GM21619 (cell line): ENCODE measurements at regions not wholly inside any gene's neighbourhood (a gene's known extent, or its start where the extent isn't known, plus 50 kb on each side); places are given as distances from the start of the nearest gene placed in this dataset.
"Not testable (repeated sequence)": the region's sequence is repeated elsewhere in the genome, so short reads cannot be mapped to it uniquely, and the experiment has no call there.

Source experiments
- ATAC-seq: cut with Tn5 transposase; IDR thresholded peaks from one replicate; pipeline ENCODE4 v1.9.1; 2021; ENCODE audit not compliant: unreplicated experiment

GRCh38 chr1:73310797-73311381 is 887.1 kb downstream of the LRRIQ3 start:
- no peak for ATAC-seq

DNA sequence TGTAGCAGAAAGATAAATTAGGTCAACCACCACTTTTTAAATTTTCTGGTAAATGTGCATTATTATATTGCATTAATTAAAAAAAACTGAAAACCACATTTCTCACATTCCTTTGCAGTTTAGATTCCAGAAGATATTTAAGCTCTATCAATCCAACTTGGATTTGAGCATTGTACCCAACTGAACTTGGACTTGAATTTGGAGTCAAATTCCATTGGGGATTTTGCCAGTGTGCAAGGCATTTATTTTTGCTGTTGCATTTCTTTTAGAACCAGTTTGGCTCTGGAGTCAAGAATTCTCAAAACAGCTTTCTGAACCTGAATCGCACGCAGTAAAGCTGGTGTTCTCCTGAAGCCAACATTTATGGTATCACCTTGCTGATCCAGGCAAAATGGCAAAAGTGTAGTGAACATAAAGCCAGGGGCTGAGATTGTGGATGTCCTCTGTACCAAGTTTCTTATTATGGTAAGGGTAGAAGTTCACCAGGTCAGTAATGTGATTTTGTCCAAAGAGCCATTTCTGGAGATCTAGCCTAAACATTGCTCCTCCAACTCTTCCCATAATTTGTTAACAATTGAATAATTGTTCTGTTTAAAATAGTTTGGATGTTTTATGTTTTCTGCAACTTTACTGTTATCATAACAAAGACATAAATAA is 890.9 kb downstream of the LRRIQ3 start:
- no peak for ATAC-seq

- ATAC-seq: no peak
Observed at GRCh38 chr1:73273886-73274285, 924.1 kb downstream of the LRRIQ3 start.

- not testable (repeated sequence) for ATAC-seq
Observed at GRCh38 chr1:73245196-73245595, 952.8 kb downstream of the LRRIQ3 start.

GRCh38 chr1:73218995-73219546 is 936.7 kb upstream of the NEGR1 start:
- no peak for ATAC-seq

DNA sequence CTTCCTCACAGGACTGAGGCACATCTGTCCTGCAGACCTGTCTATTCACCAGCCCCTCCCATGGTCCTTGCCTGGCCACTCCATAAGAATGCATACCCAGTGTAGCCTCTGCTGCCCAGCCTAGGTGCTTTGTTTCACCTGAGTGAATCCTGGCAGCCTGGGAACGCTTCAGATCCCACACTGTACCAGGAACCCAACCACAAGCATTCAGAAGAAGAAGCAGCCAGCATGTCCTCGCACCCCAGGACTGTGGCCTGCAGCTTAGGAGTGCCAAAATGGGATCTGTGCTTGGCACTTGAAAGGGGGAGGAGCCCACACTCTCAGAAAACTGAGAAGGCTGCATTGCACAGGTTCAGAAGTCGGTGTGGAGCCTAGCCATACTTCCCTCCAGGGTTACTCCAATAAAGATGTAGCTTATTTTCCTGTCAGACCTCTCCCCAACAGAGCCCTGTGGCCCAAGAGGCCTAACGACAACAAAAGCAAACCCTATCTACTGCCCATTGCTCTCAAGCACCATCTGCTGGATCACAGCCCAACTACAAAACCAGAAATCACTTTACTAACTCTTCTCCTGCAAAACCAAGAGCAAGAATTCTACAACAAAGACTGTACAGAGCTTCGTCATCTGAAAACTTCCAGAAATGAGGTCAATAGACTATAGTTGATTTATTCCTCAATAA is 923.1 kb upstream of the NEGR1 start:
- ATAC-seq: no peak

DNA sequence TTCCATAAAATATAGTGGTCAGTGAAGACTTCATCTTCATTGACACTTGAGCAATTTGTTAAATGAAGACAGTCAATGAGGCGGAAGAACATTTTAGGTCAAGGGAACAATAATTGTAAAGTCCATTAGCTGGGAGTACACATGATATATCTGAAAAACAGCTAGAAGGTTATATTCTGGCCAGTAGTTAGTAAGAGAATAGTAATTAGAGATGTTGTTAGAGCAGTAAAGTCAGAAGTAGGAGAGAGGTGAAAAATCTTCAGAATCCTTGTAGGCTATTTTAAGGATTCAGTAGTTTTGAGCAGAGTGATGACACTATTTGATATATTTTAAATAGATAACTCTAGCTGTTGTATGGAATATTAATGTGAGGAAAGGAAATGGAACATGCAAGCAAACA is 915.6 kb upstream of the NEGR1 start:
- ATAC-seq: no peak

DNA sequence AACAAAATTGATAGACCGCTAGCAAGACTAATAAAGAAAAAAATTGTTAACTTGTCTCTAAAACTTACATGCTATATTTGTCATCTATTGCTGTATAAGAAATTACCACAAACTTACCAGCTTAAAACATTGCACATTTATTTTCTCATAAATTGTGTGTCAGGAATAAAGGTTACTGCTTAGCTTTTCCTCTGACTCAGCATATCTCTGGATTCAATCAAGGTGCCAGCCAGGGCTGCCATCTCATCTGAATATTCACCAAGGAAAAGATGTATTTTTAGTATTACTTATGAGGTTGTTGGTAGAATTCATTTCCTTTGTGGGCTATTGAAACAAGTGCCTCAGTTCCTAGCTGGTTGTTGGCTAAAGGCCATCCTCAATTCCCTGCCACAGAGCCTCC is 912.6 kb upstream of the NEGR1 start:
- ATAC-seq: no peak

- ATAC-seq: not testable (repeated sequence)
Observed at GRCh38 chr1:73183581-73183980, 901.2 kb upstream of the NEGR1 start.

DNA sequence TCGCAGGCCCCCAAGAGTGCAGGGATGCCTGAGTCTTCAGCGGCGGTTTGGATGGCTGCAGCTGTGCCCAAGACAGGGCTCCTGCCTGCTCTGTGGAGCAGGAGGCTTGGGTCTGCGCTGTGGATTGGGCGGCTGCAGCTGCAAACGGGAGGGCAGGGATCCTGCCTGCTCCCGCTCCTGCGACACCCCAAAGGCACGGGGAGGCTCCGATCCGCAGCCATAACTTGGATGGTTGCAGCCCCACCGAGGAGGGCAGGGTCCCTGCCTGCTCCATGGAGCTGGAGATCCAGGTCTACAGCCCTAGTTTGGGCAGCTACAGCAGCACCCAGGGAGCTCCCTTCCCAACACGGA is 898.8 kb upstream of the NEGR1 start:
- no peak for ATAC-seq

GRCh38 chr1:73180397-73181189 is 898.3 kb upstream of the NEGR1 start:
- no peak for ATAC-seq

- no peak for ATAC-seq
Observed at GRCh38 chr1:73176902-73177301, 894.6 kb upstream of the NEGR1 start.

GRCh38 chr1:73167009-73167657 is 884.8 kb upstream of the NEGR1 start:
- no peak for ATAC-seq

- no peak for ATAC-seq
Observed at GRCh38 chr1:73162564-73162963, 880.2 kb upstream of the NEGR1 start.

- no peak for ATAC-seq
Observed at GRCh38 chr1:73161418-73161817, 879.1 kb upstream of the NEGR1 start.

GRCh38 chr1:73160759-73161158 is 878.4 kb upstream of the NEGR1 start:
- ATAC-seq: no peak

GRCh38 chr1:73144311-73144710 is 862.0 kb upstream of the NEGR1 start:
- no peak for ATAC-seq

DNA sequence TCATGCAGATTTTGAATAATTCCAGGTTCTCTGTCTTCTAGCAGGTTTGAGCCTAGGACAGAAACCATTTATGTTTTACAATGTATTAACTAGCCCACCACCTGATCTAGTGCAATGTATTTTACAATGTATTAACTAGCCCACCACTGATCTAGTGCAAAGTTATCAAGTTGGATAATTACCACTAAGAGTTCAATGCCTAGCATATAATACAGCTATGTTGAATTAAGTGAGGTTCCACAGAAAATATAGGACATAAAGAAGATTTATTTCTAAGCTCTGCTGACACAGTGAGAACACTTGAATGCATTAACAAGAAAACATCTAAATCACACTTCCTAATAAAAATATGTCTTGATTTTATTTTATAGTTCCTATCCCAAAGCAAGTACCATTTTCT is 854.6 kb upstream of the NEGR1 start:
- no peak for ATAC-seq

GRCh38 chr1:73106931-73107330 is 824.6 kb upstream of the NEGR1 start:
- ATAC-seq: no peak

- ATAC-seq: no peak
Observed at GRCh38 chr1:73105755-73106154, 823.4 kb upstream of the NEGR1 start.

- ATAC-seq: no peak
Observed at GRCh38 chr1:73104749-73105148, 822.4 kb upstream of the NEGR1 start.
